ENCODE measurements at regions not wholly inside any gene's neighbourhood (a gene's known extent, or its start where the extent isn't known, plus 50 kb on each side); places are given as distances from the start of the nearest gene placed in this dataset.

DNA sequence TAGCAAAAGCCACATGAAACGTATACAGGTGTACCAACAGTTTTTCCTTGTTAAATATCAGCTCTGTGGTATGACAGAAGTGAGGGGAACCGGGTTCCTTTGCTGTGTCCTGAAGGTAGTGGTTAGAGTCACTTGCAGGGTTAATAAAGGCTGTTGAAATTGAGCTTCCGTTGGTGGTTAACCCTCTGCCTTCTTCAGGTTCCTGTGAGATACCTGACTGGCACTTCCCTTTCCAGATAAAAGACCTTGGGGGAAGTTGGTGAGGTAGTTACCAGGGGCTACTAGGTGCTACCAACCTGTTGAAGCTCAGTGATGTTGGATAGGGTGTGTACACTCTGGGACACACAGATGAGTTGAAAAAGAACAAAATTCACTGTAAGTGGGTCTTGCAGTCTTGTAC is 384.1 kb downstream of the GATA3 start:
- DNase-seq: no peak

DNA sequence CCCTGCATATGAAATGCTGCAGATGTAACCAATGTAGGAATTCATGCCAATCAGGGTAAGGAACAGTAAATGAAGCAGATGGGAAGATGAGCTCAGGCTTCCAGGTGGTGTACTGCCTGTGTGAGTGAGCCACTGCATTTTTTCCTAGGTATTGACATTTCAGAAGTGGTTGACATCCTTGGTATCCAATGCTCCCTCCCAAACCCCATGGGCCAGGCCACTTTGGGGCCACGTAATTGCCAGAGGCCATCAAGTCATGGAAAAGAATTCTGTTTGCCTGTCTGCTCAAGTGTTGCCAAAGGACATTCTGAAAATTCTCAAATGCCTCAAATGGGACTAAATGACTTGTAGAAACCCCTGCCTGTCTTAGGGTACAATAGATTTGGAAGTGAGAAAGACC is 384.6 kb downstream of the GATA3 start:
- DNase-seq: no peak

GRCh38 chr10:8444630-8445029 is 390.1 kb downstream of the GATA3 start:
- DNase-seq: no peak

DNA sequence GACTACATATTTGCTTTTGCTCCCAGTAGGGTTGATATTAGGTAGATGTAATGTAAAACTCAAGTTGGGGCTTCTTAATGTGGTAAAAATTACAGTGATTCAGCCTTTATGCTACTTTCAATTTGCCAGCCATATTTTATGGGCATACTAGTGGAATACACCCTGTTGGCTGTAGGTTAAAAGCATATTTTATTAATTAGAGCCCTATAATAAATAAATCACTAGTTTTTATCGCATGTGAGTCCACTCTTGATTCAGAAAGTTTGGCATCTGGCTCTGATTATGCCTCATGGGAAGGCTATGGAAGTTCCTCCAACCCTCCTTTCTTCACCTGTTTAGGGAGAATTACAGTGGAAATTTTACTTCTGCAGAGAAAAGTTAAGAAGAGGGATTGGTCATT is 390.9 kb downstream of the GATA3 start:
- no peak for DNase-seq

GRCh38 chr10:8449909-8450308 is 395.4 kb downstream of the GATA3 start:
- DNase-seq: no peak

DNA sequence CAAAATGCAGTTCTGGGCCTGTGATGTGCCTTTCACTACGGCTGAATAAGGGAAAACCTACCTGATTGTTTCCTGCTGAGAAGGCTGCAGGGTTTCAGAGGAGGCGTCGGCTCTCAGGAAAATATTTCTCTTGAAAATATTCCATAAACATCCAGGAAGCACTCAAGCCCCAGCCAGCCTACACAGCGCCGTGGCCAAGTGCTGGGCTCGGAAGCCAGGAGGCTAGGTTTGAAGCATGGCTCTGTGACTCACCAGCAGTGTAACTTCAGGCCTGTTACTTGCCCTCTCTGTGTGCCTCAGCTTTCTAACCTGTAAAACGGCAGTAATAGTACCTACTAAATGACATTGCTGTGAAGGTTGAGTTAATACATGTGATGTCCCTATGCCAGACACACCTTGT is 399.1 kb downstream of the GATA3 start:
- no peak for DNase-seq

GRCh38 chr10:8454357-8454756 is 399.9 kb downstream of the GATA3 start:
- no peak for DNase-seq

DNA sequence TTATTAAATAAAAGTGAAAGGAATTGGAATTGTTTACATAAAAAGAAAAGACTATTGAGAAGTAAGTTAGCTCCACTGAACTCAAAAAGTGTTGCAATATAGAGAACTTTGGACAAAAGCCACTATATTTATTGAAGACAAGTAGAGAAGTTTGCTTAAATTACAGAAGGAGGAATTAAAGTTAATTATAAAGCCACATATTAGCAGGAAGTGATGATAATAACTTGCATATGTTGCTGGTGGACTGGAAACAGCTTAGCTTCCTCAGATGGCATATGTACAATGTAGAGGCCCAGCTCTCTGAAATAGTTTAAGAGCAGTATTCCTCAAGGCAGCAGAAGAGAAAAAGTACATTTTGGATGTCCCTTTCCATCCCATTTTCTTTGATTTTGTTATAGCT is 400.7 kb downstream of the GATA3 start:
- DNase-seq: no peak

DNA sequence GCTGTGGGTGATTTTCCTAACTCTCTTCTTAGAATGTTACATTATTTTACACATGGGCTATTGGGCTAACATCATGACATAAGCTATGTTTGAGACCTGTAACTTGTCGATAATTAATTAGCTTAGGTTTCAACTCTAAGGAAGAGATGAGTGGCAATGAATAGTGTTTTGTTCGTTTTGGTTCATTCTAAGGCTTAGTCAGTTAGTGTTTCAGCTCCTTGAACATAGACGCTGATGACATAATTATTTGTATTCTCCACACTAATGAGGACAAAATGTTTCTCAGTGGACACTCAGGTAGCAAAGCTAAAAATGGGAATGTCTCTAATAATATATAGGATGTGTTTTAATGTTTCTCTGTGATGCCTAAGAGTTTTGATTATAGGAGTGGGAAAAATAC is 401.9 kb downstream of the GATA3 start:
- no peak for DNase-seq

DNA sequence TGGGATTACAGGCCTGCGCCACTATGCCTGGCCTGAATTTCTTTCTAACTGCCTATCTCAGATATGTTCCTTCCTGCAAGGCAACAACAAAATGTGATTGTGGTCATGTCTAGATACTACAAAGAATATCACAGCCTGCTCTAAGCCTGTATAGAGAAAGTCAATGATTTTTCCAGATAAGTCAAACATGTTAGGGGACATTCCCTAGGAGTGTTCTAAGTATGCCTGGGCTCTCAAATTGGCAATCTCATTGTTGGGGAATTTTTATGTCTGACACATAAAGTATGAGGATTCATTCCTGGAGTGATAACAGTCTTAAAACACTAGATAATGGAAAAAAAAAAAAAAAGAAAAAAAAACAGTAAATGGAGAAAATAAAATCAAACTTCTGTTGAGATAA is 406.1 kb downstream of the GATA3 start:
- no peak for DNase-seq

DNA sequence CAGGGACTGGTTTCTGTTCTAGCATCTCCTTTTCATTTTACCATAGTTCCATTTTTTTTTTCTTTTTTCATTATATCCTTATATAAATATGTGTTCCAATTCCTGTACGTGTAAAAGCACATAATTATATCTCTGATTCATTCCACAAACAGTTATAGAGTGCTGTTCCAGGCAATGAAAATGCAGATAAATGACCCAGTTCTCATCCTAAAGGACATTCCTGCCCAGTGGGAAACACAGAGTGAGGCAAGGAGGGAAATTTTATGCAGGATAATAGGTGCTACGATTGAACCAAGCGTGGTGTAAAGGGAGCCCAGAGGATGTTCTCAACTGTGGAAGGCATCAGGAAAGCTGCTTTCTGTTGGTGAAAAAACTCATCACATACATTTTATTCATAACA is 408.1 kb downstream of the GATA3 start:
- DNase-seq: no peak

DNA sequence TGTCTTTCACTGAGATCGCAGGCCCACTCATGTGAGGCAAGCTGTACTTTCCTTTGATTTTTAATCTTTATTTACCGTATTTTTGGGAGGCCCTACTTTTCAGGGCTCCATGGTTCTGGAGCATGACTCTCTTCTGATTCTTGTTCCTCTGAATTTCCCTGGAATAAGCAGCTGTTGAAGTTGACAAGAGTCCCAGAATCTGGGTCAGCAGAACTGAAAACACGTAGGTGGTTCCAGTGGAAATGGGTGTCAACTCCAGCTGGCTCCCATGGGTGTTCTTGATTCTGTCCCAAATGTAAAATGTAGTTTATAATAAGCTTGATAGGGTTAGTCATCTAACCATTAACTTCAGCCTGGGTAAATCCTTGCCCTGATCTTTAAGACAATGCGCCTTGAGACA is 409.4 kb downstream of the GATA3 start:
- no peak for DNase-seq

- DNase-seq: no peak
Observed at GRCh38 chr10:8468477-8468876, 414.0 kb downstream of the GATA3 start.

DNA sequence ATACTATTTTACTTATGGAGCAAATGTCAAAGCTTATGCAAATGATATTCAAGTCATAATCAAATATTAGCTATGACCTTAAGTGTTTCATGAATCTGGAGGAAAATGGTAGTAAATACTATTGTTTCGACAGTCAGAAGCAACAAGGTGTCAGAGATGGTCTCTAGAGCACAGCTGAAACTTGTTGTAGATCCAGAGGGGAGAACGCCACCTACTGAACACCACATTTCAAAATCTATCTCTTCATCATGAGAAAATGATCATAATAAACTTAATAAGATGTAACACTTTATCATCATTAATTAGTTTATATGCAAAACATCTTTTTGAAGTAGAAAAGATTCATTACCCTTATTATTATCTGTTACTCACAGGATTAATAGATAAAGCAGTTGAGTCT is 418.7 kb downstream of the GATA3 start:
- DNase-seq: no peak

DNA sequence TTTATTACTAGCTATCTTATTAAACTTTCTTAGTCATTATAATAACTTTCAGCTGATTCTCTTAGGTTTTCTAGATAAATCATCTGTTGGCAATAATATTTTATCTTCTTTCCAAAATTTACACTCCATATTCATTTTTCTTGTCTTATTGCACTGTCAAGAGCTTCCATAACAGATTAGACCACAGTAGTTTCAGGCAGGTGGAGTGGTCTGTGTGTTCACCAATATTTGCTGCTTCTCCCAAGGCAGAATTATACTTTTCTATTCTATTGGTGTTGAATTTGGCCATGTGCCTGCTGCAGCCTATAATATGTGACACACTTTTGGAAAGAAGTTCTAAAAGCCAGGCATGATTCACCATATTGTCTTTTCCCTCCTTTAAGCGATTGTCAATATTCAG is 422.8 kb downstream of the GATA3 start:
- DNase-seq: no peak

DNA sequence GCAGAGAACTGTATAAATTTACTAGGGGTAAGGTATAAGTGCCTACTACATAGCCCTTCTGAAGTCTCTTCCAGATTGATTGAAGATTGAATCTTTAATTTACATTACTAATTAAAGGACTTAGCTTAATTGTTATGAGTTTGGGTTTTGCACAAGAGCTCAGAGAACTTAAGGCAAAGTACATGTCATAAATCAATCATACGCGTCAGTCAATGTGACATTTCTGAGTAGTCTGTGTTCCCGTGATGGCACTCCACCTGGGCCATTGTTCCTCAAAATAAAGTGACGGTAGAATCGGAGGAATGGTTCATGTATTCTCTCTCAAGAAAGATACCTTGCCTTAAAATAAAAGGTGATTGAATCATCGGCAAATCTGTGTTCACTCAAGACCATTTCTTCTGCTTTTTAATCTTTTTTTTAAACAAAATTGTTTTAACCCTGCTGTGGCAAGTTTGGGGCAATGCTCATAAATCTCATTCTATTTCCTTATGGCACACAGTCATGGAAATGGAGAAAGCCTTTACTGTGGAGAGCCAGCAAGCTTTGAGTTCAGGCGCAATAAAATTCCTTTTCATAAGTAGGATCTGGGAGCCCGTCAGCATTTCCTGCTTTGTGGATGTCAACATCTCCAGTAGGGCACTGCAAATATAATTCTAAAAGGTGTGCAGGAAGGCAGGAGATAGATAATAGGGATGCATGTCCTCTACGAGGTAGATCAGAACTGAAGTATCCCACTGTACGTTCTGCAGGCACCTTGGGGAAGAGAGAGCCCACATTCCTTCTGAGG is 427.4 kb downstream of the GATA3 start:
- no peak for DNase-seq

DNA sequence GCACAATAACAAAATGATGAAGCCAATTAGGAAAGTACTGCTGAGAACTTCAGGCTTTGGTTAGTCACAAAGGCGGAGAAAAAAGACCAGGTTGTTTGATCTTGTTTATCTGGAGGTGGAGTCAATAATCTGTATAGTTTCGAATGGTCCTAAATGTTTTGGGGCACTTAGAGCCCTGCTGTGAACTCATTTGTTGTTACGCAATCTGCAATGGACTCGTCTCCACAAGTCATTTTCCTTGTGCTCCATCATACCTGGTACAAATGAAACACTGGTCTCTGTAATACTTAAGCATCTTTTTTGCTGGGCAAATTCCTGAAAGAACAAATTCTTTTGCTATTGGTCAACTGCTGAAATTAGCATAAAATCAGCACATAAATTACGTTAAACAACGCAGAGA is 430.5 kb downstream of the GATA3 start:
- no peak for DNase-seq

GRCh38 chr10:8487346-8487745 is 432.9 kb downstream of the GATA3 start:
- DNase-seq: no peak

DNA sequence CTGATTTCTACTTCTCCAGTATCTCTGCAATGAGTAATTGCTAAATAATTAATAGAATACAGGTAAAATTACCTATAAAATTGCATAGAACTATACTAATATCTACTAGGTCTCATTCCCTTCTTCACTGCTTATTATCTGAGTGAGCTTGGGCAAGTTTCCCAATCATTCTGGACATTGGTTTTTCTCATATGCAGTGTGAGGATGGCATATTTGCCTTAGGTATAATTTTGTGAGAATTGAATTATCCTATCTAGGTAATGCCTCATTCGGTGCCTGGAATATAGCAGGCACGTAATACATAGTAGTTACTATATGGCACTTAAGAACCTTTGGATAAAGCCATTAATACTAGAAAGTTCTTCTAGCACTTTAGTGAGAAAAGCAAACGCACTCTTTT is 434.7 kb downstream of the GATA3 start:
- no peak for DNase-seq

DNA sequence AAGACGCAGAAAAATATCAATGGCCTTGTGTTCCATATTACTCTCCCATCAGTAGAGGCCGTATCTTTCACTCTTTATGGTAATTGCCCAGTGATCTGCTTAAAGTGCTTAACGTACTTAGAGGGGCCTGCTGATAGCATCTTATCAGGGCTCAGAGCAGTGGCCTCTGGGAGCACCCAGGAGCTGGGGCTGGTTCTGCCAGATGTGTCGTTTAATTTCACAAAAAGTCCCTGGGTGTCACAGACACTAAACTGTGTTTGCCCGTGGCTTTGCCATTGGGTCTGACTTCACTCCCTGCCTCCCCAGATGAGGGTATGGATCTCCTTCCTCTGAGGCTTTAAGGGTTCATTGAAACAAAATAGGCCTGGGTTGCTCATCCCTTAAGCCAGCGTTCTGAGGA is 435.3 kb downstream of the GATA3 start:
- no peak for DNase-seq

DNA sequence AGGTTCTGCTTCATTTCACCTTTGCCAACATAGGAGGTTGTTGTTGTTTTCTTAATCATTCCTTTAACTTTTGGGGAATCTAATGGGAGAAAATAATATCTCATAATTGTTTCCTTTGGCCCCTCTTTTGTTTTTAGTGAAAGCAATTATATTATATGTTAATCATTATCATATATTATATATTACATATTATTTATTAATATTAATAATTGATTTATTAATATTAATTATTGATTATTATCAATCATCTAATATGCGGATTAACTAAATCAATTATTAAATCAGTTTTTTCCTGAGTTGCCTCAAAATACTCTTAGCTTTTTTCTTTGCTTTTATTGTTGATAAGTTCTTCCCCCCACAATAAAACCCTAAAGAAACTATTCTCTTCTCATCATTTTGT is 443.8 kb downstream of the GATA3 start:
- no peak for DNase-seq

GRCh38 chr10:8498881-8499280 is 444.4 kb downstream of the GATA3 start:
- no peak for DNase-seq

- no peak for DNase-seq
Observed at GRCh38 chr10:8499312-8499711, 444.8 kb downstream of the GATA3 start.

- DNase-seq: no peak
Observed at GRCh38 chr10:8499752-8500390, 445.4 kb downstream of the GATA3 start.

- DNase-seq: no peak
Observed at GRCh38 chr10:8502573-8502972, 448.1 kb downstream of the GATA3 start.

Data from NCI-H2171 treated with DMSO at 0.1 percent for 48 hours (cell line).